Liver (tissue), 3 donors: ENCODE measurements at regions not wholly inside any gene's neighbourhood (a gene's known extent, or its start where the extent isn't known, plus 50 kb on each side); places are given as distances from the start of the nearest gene placed in this dataset.

ENCODE experiments used
- CTCF ChIP-seq: fragments of 150-350 bp; IDR thresholded peaks from 2 replicates; pipeline ENCODE4 v1.5.1; 2017; ENCODE audit warnings: improper control_type of control experiment, low read depth, low read length; ENCODE audit not compliant: missing input control
- EGR1 ChIP-seq, 2 donors: IDR thresholded peaks; 2 replicates each; pipeline ENCODE4 v1.6.1; 2016 to 2018; ENCODE audit warnings: antibody characterized with exemption in 2 of 2, low read depth in 2 of 2
- JUND ChIP-seq, 2 donors: IDR thresholded peaks; 2 replicates each; pipeline ENCODE4 v1.6.1; 2016; ENCODE audit warnings: antibody characterized with exemption in 2 of 2
- MAX ChIP-seq: IDR thresholded peaks from 2 replicates; pipeline ENCODE4 v1.6.1; 2016; ENCODE audit warnings: antibody characterized with exemption
- RAD21 ChIP-seq, 2 donors: IDR thresholded peaks; 2 replicates each; pipeline ENCODE4 v1.6.1; 2016; ENCODE audit warnings: antibody characterized with exemption in 2 of 2, mild to moderate bottlenecking in 2 of 2
- REST ChIP-seq: IDR thresholded peaks from 2 replicates; pipeline ENCODE4 v1.6.1; 2016; ENCODE audit warnings: antibody characterized with exemption, mild to moderate bottlenecking
- SP1 ChIP-seq: IDR thresholded peaks from 2 replicates; pipeline ENCODE4 v1.6.1; 2018; ENCODE audit warnings: antibody characterized with exemption, mild to moderate bottlenecking
- YY1 ChIP-seq: IDR thresholded peaks from 2 replicates; pipeline ENCODE4 v1.6.1; 2016; ENCODE audit warnings: antibody characterized with exemption, mild to moderate bottlenecking
- ZBTB33 ChIP-seq: IDR thresholded peaks from 2 replicates; pipeline ENCODE4 v1.6.1; 2016; ENCODE audit warnings: antibody characterized with exemption
- donor health status: healthy.
- donor health status: healthy.

GRCh38 chr6:159505140-159505922 is 187.7 kb downstream of the SOD2 start:
- TF ChIP-seq CTCF: no peak
- TF ChIP-seq MAX: no peak
- no peak for TF ChIP-seq REST
- no peak for TF ChIP-seq RAD21 (IDR thresholded peaks at IDR 0.05)
- no peak for TF ChIP-seq ZBTB33
- TF ChIP-seq SP1: no peak
- TF ChIP-seq EGR1 (IDR thresholded peaks at IDR 0.05; ENCODE audit: low read depth in 2 of 2): no peak
- no peak for TF ChIP-seq YY1
- no peak for TF ChIP-seq JUND (IDR thresholded peaks at IDR 0.05)
